H1 (cell line): ENCODE measurements at regions not wholly inside any gene's neighbourhood (a gene's known extent, or its start where the extent isn't known, plus 50 kb on each side); places are given as distances from the start of the nearest gene placed in this dataset.

Experiments
- TF ChIP-seq, protein P1 (sequence below), 3 experiments: IDR thresholded peaks; 1 replicate in 2 of 3; 2 replicates in 1 of 3; pipeline versions ENCODE4 v1.5.1 to v1.6.1; 2011; ENCODE audit warnings: low read length in 3 of 3, mild to moderate bottlenecking in 3 of 3, inconsistent platforms in 2 of 3, low read depth in 1 of 3, moderate library complexity in 1 of 3; ENCODE audit not compliant: insufficient read depth in 1 of 3; ENCODE audit errors: control extremely low read depth in 1 of 3

DNA sequence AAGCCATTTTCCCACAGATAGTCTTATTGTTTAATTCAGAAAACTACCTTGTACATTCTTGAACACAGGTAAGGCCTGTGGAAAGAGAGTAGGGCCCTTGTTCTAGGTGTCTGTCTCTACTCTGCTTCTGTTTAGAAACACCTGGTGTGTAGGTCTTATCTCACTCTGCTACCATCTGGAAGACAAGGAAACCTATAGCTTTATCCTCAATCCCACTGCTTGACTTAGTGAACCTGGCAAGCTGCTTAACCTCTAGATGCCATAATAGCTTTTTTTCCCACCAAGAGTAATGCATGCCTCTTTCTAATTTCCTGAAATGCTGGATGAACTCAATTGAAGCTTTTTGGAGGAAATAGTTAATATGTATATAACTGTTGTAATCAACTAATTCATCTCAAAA, 82.6 kb upstream of the RAP2B start (continued):
- TF ChIP-seq, protein P1, sequence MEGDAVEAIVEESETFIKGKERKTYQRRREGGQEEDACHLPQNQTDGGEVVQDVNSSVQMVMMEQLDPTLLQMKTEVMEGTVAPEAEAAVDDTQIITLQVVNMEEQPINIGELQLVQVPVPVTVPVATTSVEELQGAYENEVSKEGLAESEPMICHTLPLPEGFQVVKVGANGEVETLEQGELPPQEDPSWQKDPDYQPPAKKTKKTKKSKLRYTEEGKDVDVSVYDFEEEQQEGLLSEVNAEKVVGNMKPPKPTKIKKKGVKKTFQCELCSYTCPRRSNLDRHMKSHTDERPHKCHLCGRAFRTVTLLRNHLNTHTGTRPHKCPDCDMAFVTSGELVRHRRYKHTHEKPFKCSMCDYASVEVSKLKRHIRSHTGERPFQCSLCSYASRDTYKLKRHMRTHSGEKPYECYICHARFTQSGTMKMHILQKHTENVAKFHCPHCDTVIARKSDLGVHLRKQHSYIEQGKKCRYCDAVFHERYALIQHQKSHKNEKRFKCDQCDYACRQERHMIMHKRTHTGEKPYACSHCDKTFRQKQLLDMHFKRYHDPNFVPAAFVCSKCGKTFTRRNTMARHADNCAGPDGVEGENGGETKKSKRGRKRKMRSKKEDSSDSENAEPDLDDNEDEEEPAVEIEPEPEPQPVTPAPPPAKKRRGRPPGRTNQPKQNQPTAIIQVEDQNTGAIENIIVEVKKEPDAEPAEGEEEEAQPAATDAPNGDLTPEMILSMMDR (IDR thresholded peaks at IDR 0.05; ENCODE audit: control extremely low read depth in 1 of 3, insufficient read depth in 1 of 3, low read depth in 1 of 3, low read length in 3 of 3), result no peak
